Endothelial cell of umbilical vein (primary cell): ENCODE measurements at regions not wholly inside any gene's neighbourhood (a gene's known extent, or its start where the extent isn't known, plus 50 kb on each side); places are given as distances from the start of the nearest gene placed in this dataset.

Source experiments
- EZH2 ChIP-seq: IDR thresholded peaks from 2 replicates; pipeline ENCODE4 v1.6.1; 2012; ENCODE audit warnings: borderline replicate concordance, low read depth, mild to moderate bottlenecking, moderate library complexity, low read length, inconsistent platforms; ENCODE audit not compliant: severe bottlenecking
- FOS ChIP-seq: IDR thresholded peaks from 2 replicates; pipeline ENCODE4 v1.6.1; 2011; ENCODE audit warnings: mild to moderate bottlenecking, low read length, moderate library complexity, borderline replicate concordance; ENCODE audit not compliant: insufficient read depth
- GATA2 ChIP-seq: IDR thresholded peaks from 2 replicates; pipeline ENCODE4 v1.7.0; 2011; ENCODE audit warnings: low read depth, mild to moderate bottlenecking, moderate library complexity, mixed read lengths, low read length; ENCODE audit not compliant: insufficient read length, insufficient read depth
- JUN ChIP-seq: IDR thresholded peaks from 2 replicates; pipeline ENCODE4 v1.6.1; 2011; ENCODE audit warnings: borderline replicate concordance, low read depth; ENCODE audit not compliant: insufficient read length, insufficient read depth
- MAX ChIP-seq: IDR thresholded peaks from 2 replicates; pipeline ENCODE4 v1.6.1; 2011; ENCODE audit not compliant: insufficient read depth, insufficient read length
- MYC ChIP-seq: IDR thresholded peaks from one replicate; pipeline ENCODE4 v1.6.1; 2011; ENCODE audit warnings: mild to moderate bottlenecking, low read depth, low read length
- POLR2A ChIP-seq: IDR thresholded peaks from 2 replicates; pipeline ENCODE4 v1.6.1; 2012; ENCODE audit warnings: low read depth, mild to moderate bottlenecking, control low read depth, low read length
- POLR2AphosphoS5 ChIP-seq: IDR thresholded peaks from 2 replicates; pipeline ENCODE4 v1.6.1; 2012; ENCODE audit warnings: low read depth, mild to moderate bottlenecking, control low read depth, low read length, moderate library complexity; ENCODE audit not compliant: insufficient read depth
- TF ChIP-seq, protein P1 (sequence below), 2 donors: IDR thresholded peaks; 1 replicate in 1 of 2; 2 replicates in 1 of 2; pipeline ENCODE4 v1.5.1; 2011; ENCODE audit warnings: low read length in 2 of 2, mild to moderate bottlenecking in 2 of 2, moderate library complexity in 2 of 2, control low read depth in 1 of 2, inconsistent platforms in 1 of 2, low read depth in 1 of 2; ENCODE audit not compliant: insufficient read depth in 1 of 2; ENCODE audit errors: extremely low read depth in 1 of 2

DNA sequence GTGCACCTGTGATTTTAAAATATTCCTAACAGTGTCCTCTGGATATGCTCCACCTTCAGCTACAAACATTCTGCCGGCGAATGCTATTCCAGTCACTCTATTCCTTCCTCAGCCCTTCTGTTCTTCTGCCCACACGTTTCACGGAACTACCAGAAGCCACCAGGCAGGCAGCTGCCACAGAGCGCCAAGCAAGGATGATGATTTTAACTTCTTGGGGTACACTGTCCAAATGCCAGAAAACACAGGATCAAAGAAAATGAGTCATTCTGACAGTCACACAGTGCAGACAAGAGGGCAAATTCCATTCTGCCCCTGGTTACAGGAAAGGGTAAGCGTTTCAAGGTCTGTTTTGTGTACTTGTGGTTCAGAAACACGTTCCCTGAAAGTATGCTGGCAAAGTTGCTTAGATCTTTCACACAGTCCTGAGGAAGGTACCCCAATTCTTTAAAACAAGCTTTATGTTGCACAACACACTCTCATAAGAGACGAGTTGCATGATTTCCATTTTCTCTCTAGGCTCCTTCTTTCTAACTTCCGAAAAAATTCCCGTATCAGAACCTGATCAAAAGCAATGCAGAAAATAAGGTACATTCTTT lies 508.3 kb upstream of the PKN2 start:
- TF ChIP-seq, protein P1, sequence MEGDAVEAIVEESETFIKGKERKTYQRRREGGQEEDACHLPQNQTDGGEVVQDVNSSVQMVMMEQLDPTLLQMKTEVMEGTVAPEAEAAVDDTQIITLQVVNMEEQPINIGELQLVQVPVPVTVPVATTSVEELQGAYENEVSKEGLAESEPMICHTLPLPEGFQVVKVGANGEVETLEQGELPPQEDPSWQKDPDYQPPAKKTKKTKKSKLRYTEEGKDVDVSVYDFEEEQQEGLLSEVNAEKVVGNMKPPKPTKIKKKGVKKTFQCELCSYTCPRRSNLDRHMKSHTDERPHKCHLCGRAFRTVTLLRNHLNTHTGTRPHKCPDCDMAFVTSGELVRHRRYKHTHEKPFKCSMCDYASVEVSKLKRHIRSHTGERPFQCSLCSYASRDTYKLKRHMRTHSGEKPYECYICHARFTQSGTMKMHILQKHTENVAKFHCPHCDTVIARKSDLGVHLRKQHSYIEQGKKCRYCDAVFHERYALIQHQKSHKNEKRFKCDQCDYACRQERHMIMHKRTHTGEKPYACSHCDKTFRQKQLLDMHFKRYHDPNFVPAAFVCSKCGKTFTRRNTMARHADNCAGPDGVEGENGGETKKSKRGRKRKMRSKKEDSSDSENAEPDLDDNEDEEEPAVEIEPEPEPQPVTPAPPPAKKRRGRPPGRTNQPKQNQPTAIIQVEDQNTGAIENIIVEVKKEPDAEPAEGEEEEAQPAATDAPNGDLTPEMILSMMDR (IDR thresholded peaks at IDR 0.05; ENCODE audit: extremely low read depth in 1 of 2, insufficient read depth in 1 of 2, low read depth in 1 of 2, low read length in 2 of 2): no peak
- TF ChIP-seq POLR2A: no peak
- TF ChIP-seq POLR2AphosphoS5: no peak
- TF ChIP-seq EZH2: no peak
- TF ChIP-seq MAX: no peak
- TF ChIP-seq JUN: no peak
- no peak for TF ChIP-seq FOS
- no peak for TF ChIP-seq MYC
- TF ChIP-seq GATA2: peak; percentile 11
